ENCODE measurements at regions not wholly inside any gene's neighbourhood (a gene's known extent, or its start where the extent isn't known, plus 50 kb on each side); places are given as distances from the start of the nearest gene placed in this dataset.

- TF ChIP-seq, protein P1, sequence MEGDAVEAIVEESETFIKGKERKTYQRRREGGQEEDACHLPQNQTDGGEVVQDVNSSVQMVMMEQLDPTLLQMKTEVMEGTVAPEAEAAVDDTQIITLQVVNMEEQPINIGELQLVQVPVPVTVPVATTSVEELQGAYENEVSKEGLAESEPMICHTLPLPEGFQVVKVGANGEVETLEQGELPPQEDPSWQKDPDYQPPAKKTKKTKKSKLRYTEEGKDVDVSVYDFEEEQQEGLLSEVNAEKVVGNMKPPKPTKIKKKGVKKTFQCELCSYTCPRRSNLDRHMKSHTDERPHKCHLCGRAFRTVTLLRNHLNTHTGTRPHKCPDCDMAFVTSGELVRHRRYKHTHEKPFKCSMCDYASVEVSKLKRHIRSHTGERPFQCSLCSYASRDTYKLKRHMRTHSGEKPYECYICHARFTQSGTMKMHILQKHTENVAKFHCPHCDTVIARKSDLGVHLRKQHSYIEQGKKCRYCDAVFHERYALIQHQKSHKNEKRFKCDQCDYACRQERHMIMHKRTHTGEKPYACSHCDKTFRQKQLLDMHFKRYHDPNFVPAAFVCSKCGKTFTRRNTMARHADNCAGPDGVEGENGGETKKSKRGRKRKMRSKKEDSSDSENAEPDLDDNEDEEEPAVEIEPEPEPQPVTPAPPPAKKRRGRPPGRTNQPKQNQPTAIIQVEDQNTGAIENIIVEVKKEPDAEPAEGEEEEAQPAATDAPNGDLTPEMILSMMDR (IDR thresholded peaks at IDR 0.05): no peak
- no peak for TF ChIP-seq POLR2A (IDR thresholded peaks at IDR 0.05)
These were observed 59.0 kb upstream of the NKD1 start for GRCh38 chr16:50489182-50489581.

All from Peyer's patch (tissue), 4 donors.